HL-60 (cell line): ENCODE measurements at regions not wholly inside any gene's neighbourhood (a gene's known extent, or its start where the extent isn't known, plus 50 kb on each side); places are given as distances from the start of the nearest gene placed in this dataset.

Source experiments
- POLR2AphosphoS5 ChIP-seq: IDR thresholded peaks from 2 replicates; pipeline ENCODE4 v1.6.1; 2012; ENCODE audit warnings: low read depth
- SPI1 ChIP-seq: IDR thresholded peaks from 2 replicates; pipeline ENCODE4 v1.6.1; 2012; ENCODE audit warnings: low read depth, mild to moderate bottlenecking, borderline replicate concordance
- TF ChIP-seq, protein P1 (sequence below): IDR thresholded peaks from one replicate; pipeline ENCODE4 v1.5.1; 2011; ENCODE audit warnings: low read length, control low read depth, inconsistent platforms; ENCODE audit not compliant: insufficient read depth

DNA sequence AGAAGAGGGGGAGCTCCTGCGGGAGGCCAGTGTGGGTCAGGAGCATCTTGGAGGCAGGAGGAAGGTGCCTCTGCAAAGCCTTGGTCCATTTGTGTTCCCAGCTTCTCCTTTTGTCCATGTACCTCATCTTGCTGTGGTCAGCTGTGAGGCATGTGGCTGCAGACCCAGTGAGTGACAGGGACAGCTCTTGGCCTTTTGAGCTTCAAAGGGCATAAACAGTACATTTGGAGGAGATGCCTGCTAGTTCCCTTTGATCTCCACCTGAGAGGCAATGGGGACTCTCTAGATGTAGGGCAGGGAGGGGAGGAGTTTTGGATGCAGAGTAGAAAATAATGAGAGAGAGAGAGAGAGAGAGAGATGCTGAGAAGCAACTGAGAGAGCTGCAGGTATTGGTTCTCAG is 270.0 kb downstream of the TLE3 start:
- TF ChIP-seq, protein P1, sequence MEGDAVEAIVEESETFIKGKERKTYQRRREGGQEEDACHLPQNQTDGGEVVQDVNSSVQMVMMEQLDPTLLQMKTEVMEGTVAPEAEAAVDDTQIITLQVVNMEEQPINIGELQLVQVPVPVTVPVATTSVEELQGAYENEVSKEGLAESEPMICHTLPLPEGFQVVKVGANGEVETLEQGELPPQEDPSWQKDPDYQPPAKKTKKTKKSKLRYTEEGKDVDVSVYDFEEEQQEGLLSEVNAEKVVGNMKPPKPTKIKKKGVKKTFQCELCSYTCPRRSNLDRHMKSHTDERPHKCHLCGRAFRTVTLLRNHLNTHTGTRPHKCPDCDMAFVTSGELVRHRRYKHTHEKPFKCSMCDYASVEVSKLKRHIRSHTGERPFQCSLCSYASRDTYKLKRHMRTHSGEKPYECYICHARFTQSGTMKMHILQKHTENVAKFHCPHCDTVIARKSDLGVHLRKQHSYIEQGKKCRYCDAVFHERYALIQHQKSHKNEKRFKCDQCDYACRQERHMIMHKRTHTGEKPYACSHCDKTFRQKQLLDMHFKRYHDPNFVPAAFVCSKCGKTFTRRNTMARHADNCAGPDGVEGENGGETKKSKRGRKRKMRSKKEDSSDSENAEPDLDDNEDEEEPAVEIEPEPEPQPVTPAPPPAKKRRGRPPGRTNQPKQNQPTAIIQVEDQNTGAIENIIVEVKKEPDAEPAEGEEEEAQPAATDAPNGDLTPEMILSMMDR: no peak
- TF ChIP-seq POLR2AphosphoS5 (no peak), SPI1 (no peak)
